DOHH2 (cell line): ENCODE measurements at regions not wholly inside any gene's neighbourhood (a gene's known extent, or its start where the extent isn't known, plus 50 kb on each side); places are given as distances from the start of the nearest gene placed in this dataset.

Experiments
- H3F3A ChIP-seq: fragments of 200-600 bp; sonication (generic), shearing (Covaris generic); 2 replicates; pipeline ENCODE4 v1.6.0; 2016; ENCODE audit warnings: antibody characterized with exemption, mild to moderate bottlenecking; ENCODE audit not compliant: control insufficient read depth, insufficient read depth
- H3K27ac ChIP-seq: fragments of 200-600 bp; sonication (generic); 2 replicates; pipeline ENCODE4 v1.5.1; 2014; ENCODE audit warnings: low read depth, mild to moderate bottlenecking, low read length, moderate library complexity
- H3K27me3 ChIP-seq: fragments of 200-600 bp; sonication (generic); 2 replicates; pipeline ENCODE4 v1.6.1; 2014; ENCODE audit warnings: mild to moderate bottlenecking, low read length, mixed read lengths; ENCODE audit not compliant: control insufficient read depth
- H3K36me3 ChIP-seq: fragments of 200-600 bp; sonication (generic); 2 replicates; pipeline ENCODE4 v1.6.1; 2014; ENCODE audit warnings: mild to moderate bottlenecking, low read length, moderate library complexity, mixed read lengths; ENCODE audit not compliant: control insufficient read depth
- H3K4me1 ChIP-seq: fragments of 200-600 bp; sonication (generic); 2 replicates; pipeline ENCODE4 v1.6.1; 2014; ENCODE audit warnings: mild to moderate bottlenecking, low read length, mixed read lengths; ENCODE audit not compliant: control insufficient read depth
- H3K4me2 ChIP-seq: fragments of 200-600 bp; sonication (generic); 2 replicates; pipeline ENCODE4 v1.6.0; 2014; ENCODE audit warnings: mild to moderate bottlenecking, low read length, moderate library complexity
- H3K4me3 ChIP-seq: fragments of 200-600 bp; sonication (generic); 2 replicates; pipeline ENCODE4 v1.5.1; 2014; ENCODE audit warnings: mild to moderate bottlenecking, low read length, mixed read lengths
- H3K79me2 ChIP-seq: fragments of 200-600 bp; sonication (generic); 2 replicates; pipeline ENCODE4 v1.6.1; 2014; ENCODE audit warnings: mild to moderate bottlenecking, low read length, mixed read lengths; ENCODE audit not compliant: control insufficient read depth
- H3K9me2 ChIP-seq: fragments of 200-600 bp; sonication (generic); replicated peaks from 2 replicates; pipeline ENCODE4 v1.6.1; 2014; ENCODE audit warnings: mild to moderate bottlenecking, low read length, mixed read lengths; ENCODE audit not compliant: control insufficient read depth
- H3K9me3 ChIP-seq: fragments of 200-600 bp; sonication (generic); 2 replicates; pipeline ENCODE4 v1.6.1; 2014; ENCODE audit warnings: antibody characterized with exemption, low read length, mixed read lengths; ENCODE audit not compliant: control insufficient read depth, insufficient read depth
- H4K20me1 ChIP-seq: fragments of 200-600 bp; sonication (generic); 2 replicates; pipeline ENCODE4 v1.6.0; 2014; ENCODE audit warnings: low read depth, mild to moderate bottlenecking, antibody characterized with exemption, low read length, moderate library complexity; ENCODE audit not compliant: control insufficient read depth, insufficient read depth
- EZH2phosphoT487 ChIP-seq: fragments of 200-600 bp; sonication (generic); IDR thresholded peaks from 2 replicates; pipeline ENCODE4 v1.6.1; 2017; ENCODE audit warnings: borderline replicate concordance, mild to moderate bottlenecking, antibody characterized with exemption, low read length, moderate library complexity, mixed read lengths
- TF ChIP-seq, protein P1 (sequence below): fragments of 200-600 bp; sonication (generic); IDR thresholded peaks from one replicate; pipeline ENCODE4 v1.5.1; 2014; ENCODE audit warnings: antibody characterized with exemption, mild to moderate bottlenecking, low read depth, low read length; ENCODE audit not compliant: poor library complexity, severe bottlenecking

DNA sequence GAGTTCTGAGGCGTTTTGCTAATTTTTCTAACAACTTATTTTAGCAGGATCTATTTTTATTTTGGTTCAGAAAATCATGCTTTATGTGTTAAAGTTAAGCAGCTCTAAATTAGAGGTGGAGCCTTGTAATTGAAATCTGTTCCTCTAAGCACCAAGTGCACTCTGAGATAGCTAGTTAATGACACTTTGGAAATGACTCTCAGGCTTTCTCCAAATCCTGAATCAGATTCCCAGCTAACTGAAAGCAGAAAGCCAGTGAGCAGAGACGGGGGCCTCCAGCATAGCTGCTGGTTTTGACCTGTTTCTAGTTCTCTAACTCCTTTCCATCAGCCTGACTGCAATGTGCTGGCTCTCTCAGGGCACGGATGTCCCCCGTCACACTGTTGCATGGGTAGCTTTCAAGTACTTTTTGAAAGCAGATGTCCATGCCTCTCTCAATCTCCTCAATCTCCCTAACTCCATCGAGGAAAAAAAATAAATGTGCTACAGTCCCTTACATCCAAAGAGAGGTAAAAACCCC, 326.5 kb downstream of the SATB2 start:
- TF ChIP-seq, protein P1, sequence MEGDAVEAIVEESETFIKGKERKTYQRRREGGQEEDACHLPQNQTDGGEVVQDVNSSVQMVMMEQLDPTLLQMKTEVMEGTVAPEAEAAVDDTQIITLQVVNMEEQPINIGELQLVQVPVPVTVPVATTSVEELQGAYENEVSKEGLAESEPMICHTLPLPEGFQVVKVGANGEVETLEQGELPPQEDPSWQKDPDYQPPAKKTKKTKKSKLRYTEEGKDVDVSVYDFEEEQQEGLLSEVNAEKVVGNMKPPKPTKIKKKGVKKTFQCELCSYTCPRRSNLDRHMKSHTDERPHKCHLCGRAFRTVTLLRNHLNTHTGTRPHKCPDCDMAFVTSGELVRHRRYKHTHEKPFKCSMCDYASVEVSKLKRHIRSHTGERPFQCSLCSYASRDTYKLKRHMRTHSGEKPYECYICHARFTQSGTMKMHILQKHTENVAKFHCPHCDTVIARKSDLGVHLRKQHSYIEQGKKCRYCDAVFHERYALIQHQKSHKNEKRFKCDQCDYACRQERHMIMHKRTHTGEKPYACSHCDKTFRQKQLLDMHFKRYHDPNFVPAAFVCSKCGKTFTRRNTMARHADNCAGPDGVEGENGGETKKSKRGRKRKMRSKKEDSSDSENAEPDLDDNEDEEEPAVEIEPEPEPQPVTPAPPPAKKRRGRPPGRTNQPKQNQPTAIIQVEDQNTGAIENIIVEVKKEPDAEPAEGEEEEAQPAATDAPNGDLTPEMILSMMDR, result no peak
- TF ChIP-seq EZH2phosphoT487, result no peak
- Histone ChIP-seq H3K4me2 (no peak overlapping the region), H3K79me2 (no peaks in the 10 kb centered on the region), H3K9me3 (no peaks in the 10 kb centered on the region), H3K4me3 (no peak overlapping the region), H3F3A (no peaks in the 10 kb centered on the region), H4K20me1 (no peaks in the 10 kb centered on the region), H3K36me3 (no peaks in the 10 kb centered on the region), H3K27me3 (no peaks in the 10 kb centered on the region), H3K27ac (no peak overlapping the region), H3K4me1 (no peaks in the 10 kb centered on the region), H3K9me2 (no peaks in the 10 kb centered on the region)

DNA sequence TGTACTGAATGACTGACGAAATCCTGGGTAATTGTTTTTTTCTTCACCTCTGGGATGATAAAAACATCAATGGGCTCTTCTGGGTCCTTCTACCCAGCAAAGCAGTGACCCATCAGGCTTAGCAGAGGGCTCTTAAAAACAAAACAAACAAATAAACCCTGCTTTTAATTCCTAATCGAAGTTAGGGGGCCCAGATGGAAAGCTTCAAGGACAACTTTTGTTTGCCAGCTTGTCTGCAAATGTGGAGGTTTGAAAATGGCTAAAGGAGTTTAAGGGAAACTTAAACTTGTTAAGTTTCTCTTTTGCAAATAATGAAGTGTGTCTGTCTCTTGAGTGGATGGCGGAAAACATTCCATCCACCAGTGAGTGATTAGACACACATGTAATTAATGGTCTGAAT, 327.2 kb downstream of the SATB2 start:
- Histone ChIP-seq H3K4me2 (no peak overlapping the region), H3K36me3 (no peaks in the 10 kb centered on the region), H3K27me3 (no peaks in the 10 kb centered on the region), H3K9me2 (no peaks in the 10 kb centered on the region), H3F3A (no peaks in the 10 kb centered on the region), H3K4me3 (no peak overlapping the region), H3K4me1 (no peaks in the 10 kb centered on the region), H3K9me3 (no peaks in the 10 kb centered on the region), H4K20me1 (no peaks in the 10 kb centered on the region), H3K79me2 (no peaks in the 10 kb centered on the region), H3K27ac (no peak overlapping the region)
- no peak for TF ChIP-seq EZH2phosphoT487
- TF ChIP-seq, protein P1, result no peak

DNA sequence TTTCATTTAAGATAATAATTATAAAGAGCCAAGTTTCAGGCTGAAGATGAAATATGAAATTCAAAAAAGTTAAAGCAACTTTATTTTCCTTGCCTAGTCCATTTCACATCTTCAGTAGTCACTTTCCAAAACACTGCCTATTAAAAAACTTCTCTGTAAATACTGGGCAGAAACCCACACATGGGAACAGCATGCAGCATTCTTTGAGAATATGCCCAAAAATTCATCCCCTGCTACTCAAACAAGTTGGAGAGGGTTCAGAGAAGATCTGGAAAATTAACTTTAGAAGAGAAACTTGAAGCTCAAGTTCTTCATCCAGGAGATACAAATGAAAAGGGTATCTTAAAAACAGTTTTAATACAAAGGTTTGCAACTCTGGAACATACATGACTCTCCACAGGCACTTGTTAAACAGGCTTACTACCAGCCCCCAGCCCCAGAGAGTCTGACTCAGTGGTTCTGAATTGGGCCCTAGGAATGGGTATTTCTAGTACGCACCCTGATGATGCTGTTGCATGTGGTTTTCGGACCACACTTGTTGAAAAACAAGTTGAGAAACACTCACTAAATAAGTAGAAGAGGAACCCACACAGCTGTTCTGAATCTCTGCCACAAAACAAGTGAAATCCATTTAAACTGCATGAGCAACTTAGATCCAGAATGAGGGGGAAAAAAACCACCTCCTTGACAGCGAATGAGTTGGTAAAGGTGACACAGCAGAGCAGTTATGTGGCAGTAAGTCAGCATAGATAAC, 329.1 kb downstream of the SATB2 start:
- no peak overlapping the region for H3K4me3 ChIP-seq
- TF ChIP-seq, protein P1, result no peak
- TF ChIP-seq EZH2phosphoT487, result no peak
- H3K4me1 ChIP-seq, result no peaks in the 10 kb centered on the region
- no peaks in the 10 kb centered on the region for H3F3A ChIP-seq
- H3K4me2 ChIP-seq, result no peak overlapping the region
- H3K36me3 ChIP-seq, result no peaks in the 10 kb centered on the region
- no peaks in the 10 kb centered on the region for H4K20me1 ChIP-seq
- no peaks in the 10 kb centered on the region for H3K9me3 ChIP-seq
- no peaks in the 10 kb centered on the region for H3K27me3 ChIP-seq
- H3K9me2 ChIP-seq, result no peaks in the 10 kb centered on the region
- H3K79me2 ChIP-seq, result no peaks in the 10 kb centered on the region
- no peak overlapping the region for H3K27ac ChIP-seq
